WTC11 (cell line): ENCODE measurements at regions not wholly inside any gene's neighbourhood (a gene's known extent, or its start where the extent isn't known, plus 50 kb on each side); places are given as distances from the start of the nearest gene placed in this dataset.

Experiments
- ATAC-seq: fragments of 200-7000 bp; cut with Tn5 transposase; 2 replicates; pipeline ENCODE4 v1.10.0; 2021; ENCODE audit warnings: mild to moderate bottlenecking, moderate library complexity
- CTCF ChIA-PET: fragments of 300-600 bp; sonication (Branson Sonifier 250); formaldehyde crosslinking; loops from one replicate; lab custom pipeline; 2021; ENCODE audit warnings: antibody characterized with exemption; lab: Charles Lee
- POLR2A ChIA-PET: fragments of 350-600 bp; sonication (Branson Sonifier 250); formaldehyde crosslinking; loops from one replicate; lab custom pipeline; 2021; ENCODE audit warnings: antibody characterized with exemption; lab: Charles Lee
- DNase-seq: peaks from one replicate; pipeline ENCODE4 v3.0.0; 2021; ENCODE audit warnings: low spot score
- H3K27ac Mint-ChIP-seq: 2 replicates; pipeline ENCODE4 v1.8.0; 2021; ENCODE audit warnings: mixed read lengths
- H3K27me3 Mint-ChIP-seq: 2 replicates; pipeline ENCODE4 v1.8.0; 2021; ENCODE audit warnings: low read depth, mild to moderate bottlenecking, moderate library complexity, mixed read lengths
- H3K36me3 Mint-ChIP-seq: 2 replicates; pipeline ENCODE4 v1.8.0; 2021; ENCODE audit warnings: mixed read lengths
- H3K4me1 Mint-ChIP-seq: 2 replicates; pipeline ENCODE4 v1.8.0; 2022; ENCODE audit warnings: mixed read lengths
- H3K4me3 Mint-ChIP-seq: 2 replicates; pipeline ENCODE4 v1.8.0; 2021; ENCODE audit warnings: mild to moderate bottlenecking, moderate library complexity, mixed read lengths
- H3K9me3 Mint-ChIP-seq: 2 replicates; pipeline ENCODE4 v1.8.0; 2021; ENCODE audit warnings: mixed read lengths
- AFF4 ChIP-seq: sonication (generic); formaldehyde crosslinking; IDR thresholded peaks from 2 replicates; pipeline ENCODE4 v1.8.1; 2023; ENCODE audit warnings: mild to moderate bottlenecking, missing genetic modification reagents, borderline replicate concordance
- CREM ChIP-seq: sonication (generic); formaldehyde crosslinking; IDR thresholded peaks from 2 replicates; pipeline ENCODE4 v1.8.1; 2022; ENCODE audit warnings: mild to moderate bottlenecking, missing genetic modification reagents, moderate library complexity
- E2F1 ChIP-seq: sonication (generic); formaldehyde crosslinking; IDR thresholded peaks from 2 replicates; pipeline ENCODE4 v1.8.0; 2022; ENCODE audit warnings: mild to moderate bottlenecking, missing genetic modification reagents
- E2F4 ChIP-seq: sonication (generic); formaldehyde crosslinking; IDR thresholded peaks from 2 replicates; pipeline ENCODE4 v1.8.1; 2022; ENCODE audit warnings: low read depth, mild to moderate bottlenecking, moderate library complexity, missing genetic modification reagents, borderline replicate concordance
- E2F5 ChIP-seq: sonication (generic); formaldehyde crosslinking; IDR thresholded peaks from 2 replicates; pipeline ENCODE4 v1.8.1; 2022; ENCODE audit warnings: mild to moderate bottlenecking, moderate library complexity, missing genetic modification reagents
- EMX1 ChIP-seq: fragments of 250-450 bp; sonication (Bioruptor Pico); IDR thresholded peaks from 2 replicates; pipeline ENCODE4 v1.8.0; 2021; ENCODE audit warnings: mild to moderate bottlenecking
- GABPB1 ChIP-seq: sonication (generic); formaldehyde crosslinking; IDR thresholded peaks from 2 replicates; pipeline ENCODE4 v1.8.1; 2023; ENCODE audit warnings: mild to moderate bottlenecking, missing genetic modification reagents
- MLX ChIP-seq: sonication (generic); formaldehyde crosslinking; IDR thresholded peaks from 2 replicates; pipeline ENCODE4 v1.8.1; 2023; ENCODE audit warnings: mild to moderate bottlenecking, missing genetic modification reagents, moderate library complexity
- NFYB ChIP-seq: sonication (generic); formaldehyde crosslinking; conservative IDR thresholded peaks from 2 replicates; pipeline ENCODE4 v1.8.0; 2022; ENCODE audit warnings: low read depth, missing genetic modification reagents
- RELA ChIP-seq: sonication (generic); formaldehyde crosslinking; IDR thresholded peaks from 2 replicates; pipeline ENCODE4 v1.8.1; 2022; ENCODE audit warnings: missing genetic modification reagents, mild to moderate bottlenecking, borderline replicate concordance
- SMAD4 ChIP-seq: sonication (generic); formaldehyde crosslinking; IDR thresholded peaks from 2 replicates; pipeline ENCODE4 v1.8.0; 2022; ENCODE audit warnings: mild to moderate bottlenecking, missing genetic modification reagents
- TP53 ChIP-seq: sonication (generic); formaldehyde crosslinking; IDR thresholded peaks from 2 replicates; pipeline ENCODE4 v1.8.1; 2023; ENCODE audit warnings: mild to moderate bottlenecking, missing genetic modification reagents
- ZBTB21 ChIP-seq: sonication (generic); formaldehyde crosslinking; IDR thresholded peaks from 2 replicates; pipeline ENCODE4 v1.8.1; 2023; ENCODE audit warnings: mild to moderate bottlenecking, missing genetic modification reagents, borderline replicate concordance
- ZNF219 ChIP-seq: sonication (generic); formaldehyde crosslinking; IDR thresholded peaks from 2 replicates; pipeline ENCODE4 v1.8.0; 2023; ENCODE audit warnings: missing genetic modification reagents, mild to moderate bottlenecking, borderline replicate concordance
- ZNF281 ChIP-seq: sonication (generic); formaldehyde crosslinking; IDR thresholded peaks from 2 replicates; pipeline ENCODE4 v1.8.0; 2023; ENCODE audit warnings: mild to moderate bottlenecking, missing genetic modification reagents
- ZNF423 ChIP-seq: fragments of 250-450 bp; sonication (Bioruptor Pico); IDR thresholded peaks from 2 replicates; pipeline ENCODE4 v2.1.2; 2022; ENCODE audit warnings: mild to moderate bottlenecking, moderate library complexity
- ZNF512 ChIP-seq: sonication (generic); formaldehyde crosslinking; IDR thresholded peaks from 2 replicates; pipeline ENCODE4 v1.8.1; 2022; ENCODE audit warnings: missing genetic modification reagents, borderline replicate concordance

- no peak for TF ChIP-seq AFF4 (CRISPR knock-in tag)
- no peak for TF ChIP-seq CREM (CRISPR knock-in tag)
- TF ChIP-seq RELA (CRISPR knock-in tag): no peak
- no peak for TF ChIP-seq E2F5 (CRISPR knock-in tag)
- no peak for TF ChIP-seq MLX (CRISPR knock-in tag)
- no peak for TF ChIP-seq GABPB1 (CRISPR knock-in tag)
- TF ChIP-seq EMX1: no peak
- TF ChIP-seq ZNF512 (CRISPR knock-in tag): no peak
- no peak for TF ChIP-seq ZBTB21 (CRISPR knock-in tag)
- TF ChIP-seq, all 79 proteins: peak for 0
These were observed 331.0 kb downstream of the MYCN start (continued) for GRCh38 chr2:16271231-16271896.

- no peak for DNase-seq
- H3K4me3 Mint-ChIP-seq: no peak overlapping the region
- TF ChIP-seq ZNF281 (CRISPR knock-in tag) (no peak), E2F4 (no peak), NFYB (CRISPR knock-in tag) (no peak), TP53 (no peak), SMAD4 (CRISPR knock-in tag) (no peak), ZNF219 (CRISPR knock-in tag) (no peak), EMX1 (no peak), ZNF423 (CRISPR knock-in tag) (no peak), E2F1 (CRISPR knock-in tag) (no peak)
- H3K27ac Mint-ChIP-seq: no peak overlapping the region
- H3K27me3 Mint-ChIP-seq: no peaks in the 10 kb centered on the region
- peaks cover 6% of the 10 kb centered on the region; the same call in 1 of the 2 replicates for H3K9me3 Mint-ChIP-seq
- ATAC-seq: no peak
- POLR2A ChIA-PET: no interaction called here
- no peaks in the 10 kb centered on the region for H3K36me3 Mint-ChIP-seq
- H3K4me1 Mint-ChIP-seq: peaks cover 7% of the 10 kb centered on the region
- CTCF ChIA-PET: no interaction called here
These were observed 330.1 kb downstream of the MYCN start for GRCh38 chr2:16270441-16270840.
